ENCODE measurements at regions not wholly inside any gene's neighbourhood (a gene's known extent, or its start where the extent isn't known, plus 50 kb on each side); places are given as distances from the start of the nearest gene placed in this dataset.

DNA sequence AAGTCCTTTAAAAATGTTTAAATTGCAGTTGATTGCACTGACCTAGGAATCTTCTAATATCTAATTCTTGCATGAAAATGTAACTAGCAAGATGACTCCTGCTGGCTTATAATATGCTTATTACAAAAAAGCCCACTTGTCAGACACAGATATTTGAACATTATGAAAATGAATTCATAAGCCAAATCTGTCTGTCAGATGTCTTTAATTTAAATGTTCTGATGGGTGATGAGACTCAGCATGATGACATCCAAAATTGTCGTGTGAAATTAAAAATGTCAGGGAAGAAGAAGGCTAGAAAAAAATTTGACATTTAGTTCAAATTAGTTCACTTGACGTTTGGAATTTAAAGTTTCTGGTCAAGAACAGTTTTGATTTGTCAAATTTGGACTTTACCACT lies 277.8 kb downstream of the PHF14 start:
- POLR2A ChIA-PET (ENCODE audit: unreplicated experiment), result interaction anchor here (0.5 kb wide), 1 partner anchor 10 kb away, joined by 3 read pairs; no protein-coding TSS in a partner anchor
- in situ Hi-C loops (cut with MboI; ENCODE audit: low sequenced_read_pairs), result no loop called here

More for the DNA sequence above, 277.8 kb downstream of the PHF14 start:
- Histone ChIP-seq H3K23ac (ENCODE audit: low read depth, low read length) (no peak overlapping the region), H2AFZ (replicated peaks; ENCODE audit: low read length, poor library complexity) (no peak overlapping the region), H2BK5ac (ENCODE audit: low read depth, low read length, poor library complexity, severe bottlenecking) (no peak overlapping the region), H3K56ac (ENCODE audit: extremely low read depth, insufficient read depth, low read length) (no peak overlapping the region), H2BK120ac (ENCODE audit: low read depth, low read length) (no peak overlapping the region), H2BK15ac (ENCODE audit: low read depth, low read length) (no peak overlapping the region), H3K9me3 (ENCODE audit: control insufficient read depth, insufficient read depth, low read length) (no peaks in the 10 kb centered on the region), H3K4ac (ENCODE audit: low read depth, low read length) (no peak overlapping the region), H3K79me1 (ENCODE audit: low read depth in 1 of 2, low read length in 2 of 2) (no peaks in the 10 kb centered on the region), H3K27me3 (ENCODE audit: control insufficient read depth, insufficient read depth, low read length) (no peaks in the 10 kb centered on the region), H2AK9ac (replicated peaks; ENCODE audit: low read depth, low read length, poor library complexity) (no peak overlapping the region), H3K9me1 (ENCODE audit: insufficient read depth, low read length) (no peaks in the 10 kb centered on the region), H4K20me1 (ENCODE audit: insufficient read depth, low read length) (no peaks in the 10 kb centered on the region), H2AK5ac (ENCODE audit: low read depth, low read length) (no peak overlapping the region), H3K9ac (ENCODE audit: low read depth, low read length) (no peak overlapping the region), H3K36me3 (ENCODE audit: control insufficient read depth, insufficient read depth, low read length) (no peaks in the 10 kb centered on the region), H3K4me2 (ENCODE audit: low read depth, low read length) (no peak overlapping the region), H4K8ac (ENCODE audit: low read depth in 2 of 2, low read length in 2 of 2) (no peak overlapping the region), H2BK20ac (ENCODE audit: low read depth, low read length) (no peak overlapping the region), H3K4me1 (ENCODE audit: control insufficient read depth, insufficient read depth, low read length) (no peaks in the 10 kb centered on the region), H4K91ac (ENCODE audit: insufficient read depth, low read depth, low read length) (no peak overlapping the region), H3K27ac (ENCODE audit: insufficient read depth, low read length) (no peak overlapping the region), H3K18ac (ENCODE audit: low read depth, low read length) (no peak overlapping the region), H4K5ac (ENCODE audit: low read depth, low read length) (no peak overlapping the region), H3K14ac (replicated peaks; ENCODE audit: low read depth, low read length) (no peak overlapping the region), H3K4me3 (ENCODE audit: insufficient read depth, low read depth, low read length) (no peak overlapping the region)
- intact Hi-C loops (cut with micrococcal nuclease), result no loop called here
- ATAC-seq (ENCODE audit: low read depth), result no peak
- dilution Hi-C loops (cut with HindIII; ENCODE audit: low sequenced_read_pairs, unreplicated experiment), result no loop called here
- TF ChIP-seq MAZ (IDR thresholded peaks at IDR 0.05; ENCODE audit: borderline replicate concordance, low read depth, low read length) (no peak), RFX5 (IDR thresholded peaks at IDR 0.05; ENCODE audit: low read depth, low read length) (no peak)
- no peak for DNase-seq
- CTCF ChIA-PET, result no interaction called here
- no TSS peak for BruUV-seq (replicated peaks)
- 40% methylated on average over 1 of the region's 2 CpGs; no CpG with 5 or more reads in 1 of the 2 experiments for WGBS, 2 experiments (ENCODE audit: extremely low coverage in 2 of 2, insufficient read length in 1 of 2)
